ENCODE measurements at regions not wholly inside any gene's neighbourhood (a gene's known extent, or its start where the extent isn't known, plus 50 kb on each side); places are given as distances from the start of the nearest gene placed in this dataset.

GRCh38 chr7:91323626-91324158, 59.5 kb downstream of the FZD1 start:
- DNase-seq = no peak

GRCh38 chr7:91324663-91325062, 60.4 kb downstream of the FZD1 start:
- no peak for DNase-seq

GRCh38 chr7:91325726-91326125, 61.5 kb downstream of the FZD1 start:
- DNase-seq = no peak

- DNase-seq = no peak
Observed at GRCh38 chr7:91326516-91327199, 62.4 kb downstream of the FZD1 start.

DNA sequence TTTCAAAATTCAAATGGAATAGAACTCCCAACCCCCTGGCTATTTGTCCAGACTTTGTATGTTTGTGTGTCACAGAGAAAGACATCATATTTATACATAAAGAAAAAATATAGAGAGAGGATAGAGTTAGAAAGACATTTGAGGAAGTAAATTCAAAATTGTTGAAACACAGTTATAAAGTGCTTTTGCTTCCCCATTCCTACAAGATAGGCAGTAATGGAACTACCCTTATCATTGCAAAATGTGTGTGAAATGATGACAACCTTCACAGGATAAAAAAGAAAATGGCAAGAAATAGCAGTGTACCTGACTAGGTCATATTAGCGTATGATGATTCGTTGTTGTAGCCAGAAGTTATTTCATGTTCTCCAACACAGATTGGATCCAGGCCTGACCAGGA, 63.1 kb downstream of the FZD1 start:
- DNase-seq = no peak

- no peak for DNase-seq
Observed at GRCh38 chr7:91329571-91329970, 65.3 kb downstream of the FZD1 start.

DNA sequence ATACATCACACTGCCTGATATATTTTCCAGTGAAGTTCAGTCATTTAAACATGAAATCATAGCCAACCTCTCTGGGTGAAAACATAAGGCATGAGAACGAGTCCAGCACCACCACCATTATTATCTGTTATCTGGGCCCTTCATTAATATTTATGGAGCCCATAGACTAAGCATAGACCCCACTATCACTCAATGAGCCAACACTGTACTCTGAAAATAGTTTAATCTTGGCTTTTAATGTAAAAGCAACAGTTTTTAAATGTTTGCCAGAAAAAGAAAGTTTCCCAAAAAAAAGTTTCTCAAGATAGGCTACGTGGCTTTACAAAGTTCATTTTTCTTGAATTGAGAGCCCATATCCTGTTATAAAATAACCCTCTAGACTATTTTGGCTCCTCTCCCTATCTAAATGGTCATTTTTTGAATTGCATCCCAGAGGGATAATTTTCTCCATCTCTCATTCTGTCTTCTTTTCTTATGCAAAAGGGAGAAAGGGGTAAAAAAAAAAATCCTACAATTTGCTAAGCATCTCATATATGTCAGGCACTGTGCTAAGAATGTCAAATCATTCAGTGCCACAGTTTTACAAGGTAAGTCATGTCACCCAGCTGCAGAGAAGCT, 66.1 kb downstream of the FZD1 start:
- no peak for DNase-seq

DNA sequence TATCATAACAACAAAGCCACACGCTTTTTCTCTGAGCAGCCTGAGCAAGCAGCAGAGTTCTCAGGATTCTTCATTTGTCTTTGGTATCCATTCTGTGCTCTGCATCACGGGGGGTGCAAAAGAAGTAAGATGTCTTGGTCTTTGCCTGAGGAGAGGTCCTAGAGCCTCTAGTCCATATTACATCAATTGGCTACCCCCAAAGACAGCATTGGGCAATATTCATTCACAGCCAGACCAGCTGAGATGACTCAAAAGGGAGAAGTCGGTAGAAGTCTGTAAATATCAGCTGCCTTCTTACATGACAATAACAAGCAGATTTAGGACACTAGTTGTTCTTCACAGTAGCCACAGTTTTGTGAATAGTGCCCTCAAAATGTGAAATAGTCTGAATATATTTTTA, 66.6 kb downstream of the FZD1 start:
- DNase-seq = no peak

- DNase-seq = no peak
Observed at GRCh38 chr7:91336106-91336505, 71.9 kb downstream of the FZD1 start.

DNA sequence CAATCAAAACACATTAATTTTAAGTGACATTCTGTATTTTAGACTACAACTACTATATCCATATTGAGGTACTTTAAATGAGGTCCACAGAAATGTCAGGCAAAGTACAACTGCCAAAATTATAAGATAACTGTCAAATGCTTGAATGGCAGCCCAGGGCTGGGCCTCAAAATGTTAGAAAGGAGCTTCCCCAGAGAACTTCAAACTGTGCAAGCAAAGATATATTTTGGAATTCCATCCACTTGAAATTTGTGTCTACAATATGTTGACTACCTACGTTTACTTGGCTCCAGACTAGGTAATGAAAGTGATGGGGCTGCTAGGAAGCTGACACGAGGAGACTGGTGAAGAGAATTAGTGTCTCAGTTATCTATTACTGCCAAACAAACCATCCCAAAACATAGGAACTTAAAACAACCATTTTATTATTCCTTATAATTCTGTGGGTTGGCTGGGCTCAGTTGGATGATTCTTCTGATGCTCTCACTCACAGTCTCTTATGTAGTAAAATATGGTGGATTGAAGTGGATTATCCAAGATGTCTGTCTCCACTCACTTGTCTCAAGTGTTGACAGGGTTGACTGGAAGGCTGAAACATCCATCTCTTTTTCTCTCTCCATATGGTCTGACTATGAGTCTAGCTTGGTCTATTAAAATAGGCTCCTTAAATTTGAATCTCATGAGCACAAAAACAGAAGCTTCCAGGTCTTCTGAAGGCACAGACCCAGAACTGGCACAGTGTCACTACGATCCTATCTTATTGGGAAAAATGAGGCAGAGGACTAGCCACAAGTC, 74.2 kb downstream of the FZD1 start:
- no peak for DNase-seq

GRCh38 chr7:91342346-91342745, 78.1 kb downstream of the FZD1 start:
- peak; percentile 74 for DNase-seq

DNA sequence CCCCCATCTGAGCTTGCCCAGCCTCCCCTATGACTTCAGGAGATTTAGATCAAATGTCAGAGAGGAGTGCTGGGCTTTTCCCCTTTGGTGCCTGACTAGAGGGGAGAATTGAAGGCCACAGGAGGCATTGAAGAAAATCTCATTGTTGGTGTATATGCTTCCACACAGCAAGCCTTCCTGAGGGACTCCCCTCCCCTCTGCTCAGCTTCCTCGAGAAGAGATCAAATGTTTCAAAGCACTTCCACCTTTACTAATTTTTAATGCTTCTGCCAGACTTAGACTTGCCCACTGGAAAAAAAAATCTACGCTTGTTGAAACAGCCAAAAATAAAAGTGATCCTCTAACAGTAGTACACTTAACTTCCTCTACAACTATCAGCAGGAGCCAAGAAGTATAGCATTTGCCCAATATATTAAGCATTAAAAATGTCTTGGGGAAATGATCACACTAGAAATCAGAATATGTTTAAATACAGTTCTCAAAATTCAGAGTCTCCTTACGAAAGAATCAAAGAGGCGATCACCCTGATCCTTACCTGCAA, 79.3 kb downstream of the FZD1 start:
- DNase-seq = peak; percentile 11

- DNase-seq = no peak
Observed at GRCh38 chr7:91343996-91344629, 79.9 kb downstream of the FZD1 start.

DNA sequence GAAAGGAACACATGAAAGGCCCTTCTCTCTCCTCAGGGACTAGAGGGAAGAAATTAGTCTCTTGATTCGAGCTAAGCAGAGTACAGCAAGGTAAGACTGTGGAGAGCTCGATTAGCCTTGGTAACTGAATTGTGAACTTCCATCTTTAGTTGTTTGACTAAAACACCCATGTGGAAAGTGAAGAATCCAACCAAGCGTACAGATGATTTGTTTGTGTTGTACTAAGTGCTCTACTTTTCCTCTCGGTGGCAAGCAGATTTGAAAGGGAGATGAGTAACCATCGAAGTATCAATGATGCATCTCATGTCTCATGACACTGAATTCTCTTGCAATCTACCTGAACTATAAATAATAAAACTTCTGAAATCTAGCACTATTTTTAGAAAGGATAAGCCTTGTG, 80.7 kb downstream of the FZD1 start:
- peak; percentile 96 for DNase-seq

DNA sequence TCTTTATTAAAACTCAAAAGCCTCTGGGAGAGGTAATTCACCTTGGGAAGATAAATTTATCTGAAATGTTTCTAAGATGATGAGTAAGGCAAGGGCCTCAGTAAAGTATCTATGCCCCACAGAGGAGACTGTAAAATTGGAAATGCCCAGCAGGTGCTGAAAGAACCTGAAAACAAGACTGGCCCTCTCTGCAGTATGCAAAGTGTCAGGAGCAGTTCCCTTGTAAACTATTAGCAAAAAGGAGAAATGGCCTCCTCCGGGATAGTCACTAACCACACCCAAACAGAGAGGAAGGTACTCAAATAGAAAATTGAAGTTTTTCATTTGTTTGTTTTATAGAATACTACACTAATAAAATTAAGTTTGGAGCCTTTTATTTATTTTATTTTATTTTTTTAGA, 81.2 kb downstream of the FZD1 start:
- DNase-seq = peak; percentile 83

- no peak for DNase-seq
Observed at GRCh38 chr7:91346426-91346825, 82.2 kb downstream of the FZD1 start.

GRCh38 chr7:91347290-91347689, 83.1 kb downstream of the FZD1 start:
- DNase-seq = no peak

GRCh38 chr7:91348711-91349110, 84.5 kb downstream of the FZD1 start:
- no peak for DNase-seq

DNA sequence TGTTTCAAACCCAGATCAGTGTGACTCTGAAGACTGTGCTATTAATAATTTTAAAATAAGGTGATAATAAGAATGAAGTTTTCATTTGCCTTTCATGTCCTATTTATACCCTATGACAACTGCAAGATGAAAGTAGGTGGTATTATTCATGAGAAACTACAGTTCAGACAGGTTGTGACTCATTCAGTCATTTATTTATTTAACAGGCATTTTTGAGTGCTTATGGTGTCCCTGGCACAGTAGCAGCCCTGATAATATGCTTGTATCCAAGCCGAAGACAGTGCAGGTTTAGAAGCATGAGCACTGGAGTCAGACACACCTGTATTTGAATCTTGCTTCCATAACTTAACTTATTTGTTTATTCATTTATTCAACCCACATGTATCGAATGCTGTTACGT, 87.1 kb downstream of the FZD1 start:
- peak; percentile 79 for DNase-seq

DNA sequence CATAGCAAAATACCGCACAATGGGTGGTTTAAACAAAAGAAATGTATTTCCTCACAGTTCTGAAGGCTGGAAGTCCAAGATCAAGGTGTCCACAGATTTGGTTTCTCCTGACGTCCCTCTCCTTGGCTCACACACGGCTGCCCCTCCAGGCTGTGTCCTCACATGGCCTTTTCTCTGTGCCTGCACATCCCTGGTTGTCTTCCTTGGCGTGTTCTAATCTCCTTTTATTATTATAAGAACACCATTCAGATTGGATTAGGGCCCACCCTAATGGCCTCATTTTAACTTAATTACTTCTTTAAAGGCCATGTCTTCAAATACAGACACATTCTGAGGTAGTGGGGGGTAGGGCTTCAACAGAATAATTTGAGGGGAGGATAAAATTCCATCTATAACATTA, 87.9 kb downstream of the FZD1 start:
- DNase-seq = no peak

GRCh38 chr7:91353848-91354247, 89.6 kb downstream of the FZD1 start:
- no peak for DNase-seq

DNA sequence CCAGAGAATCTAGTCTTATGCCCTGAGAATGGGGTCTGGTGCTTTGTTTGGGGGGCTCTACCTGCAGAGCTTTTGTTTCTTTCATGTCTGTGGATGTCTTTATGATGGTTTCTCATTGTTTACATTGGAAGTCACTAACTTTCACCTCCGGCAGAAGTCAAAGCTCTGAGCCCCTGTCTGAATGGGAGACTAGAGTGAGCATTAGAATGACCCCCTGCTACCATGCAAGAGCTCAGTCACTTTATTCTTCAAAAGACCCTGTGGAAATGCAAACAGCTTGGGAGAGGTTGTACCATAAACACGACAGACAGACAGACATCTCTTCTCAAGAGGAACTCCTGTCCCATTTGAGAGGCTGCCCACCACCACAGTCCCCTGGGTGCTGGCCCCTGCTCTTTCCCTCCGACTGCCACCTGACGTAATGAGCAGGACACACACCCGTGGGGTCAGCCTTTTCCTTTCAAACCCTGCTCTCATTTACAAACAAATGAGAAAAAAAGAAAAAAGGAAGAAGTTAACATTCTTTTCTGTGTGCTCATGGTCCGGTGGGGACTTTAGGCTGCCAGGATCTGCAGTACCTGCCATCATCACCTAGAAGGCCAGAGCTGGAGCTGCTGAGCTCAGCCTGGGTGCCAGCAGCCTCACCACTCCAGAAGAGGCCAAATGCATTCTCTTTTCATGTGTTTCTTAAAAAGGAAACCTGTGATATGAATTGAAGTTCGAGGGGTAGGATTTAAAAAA, 91.6 kb downstream of the FZD1 start:
- DNase-seq = no peak

Data from NCI-H526 treated with DMSO at 0.1 percent for 48 hours (cell line).